ENCODE measurements at regions not wholly inside any gene's neighbourhood (a gene's known extent, or its start where the extent isn't known, plus 50 kb on each side); places are given as distances from the start of the nearest gene placed in this dataset.

DNA sequence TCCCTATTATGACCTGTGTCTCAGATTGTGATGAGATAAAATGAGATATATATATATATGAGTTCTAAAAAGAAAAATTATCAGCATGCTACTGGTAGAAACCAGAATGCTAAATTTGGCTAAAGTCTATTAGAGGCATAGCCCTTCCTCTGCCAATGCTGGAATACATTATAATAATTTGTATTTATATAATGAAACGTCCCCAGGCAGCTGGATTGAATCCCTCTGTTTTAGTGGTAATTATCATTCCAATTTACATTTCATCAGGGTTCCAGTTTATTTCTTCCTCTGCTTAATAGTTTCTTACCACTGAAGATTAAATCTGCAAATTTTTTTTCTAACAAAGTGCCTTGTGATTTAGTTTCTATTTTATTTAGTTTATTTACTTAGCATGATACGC lies 71.8 kb upstream of the ABI1 start:
- TF ChIP-seq, protein P1, sequence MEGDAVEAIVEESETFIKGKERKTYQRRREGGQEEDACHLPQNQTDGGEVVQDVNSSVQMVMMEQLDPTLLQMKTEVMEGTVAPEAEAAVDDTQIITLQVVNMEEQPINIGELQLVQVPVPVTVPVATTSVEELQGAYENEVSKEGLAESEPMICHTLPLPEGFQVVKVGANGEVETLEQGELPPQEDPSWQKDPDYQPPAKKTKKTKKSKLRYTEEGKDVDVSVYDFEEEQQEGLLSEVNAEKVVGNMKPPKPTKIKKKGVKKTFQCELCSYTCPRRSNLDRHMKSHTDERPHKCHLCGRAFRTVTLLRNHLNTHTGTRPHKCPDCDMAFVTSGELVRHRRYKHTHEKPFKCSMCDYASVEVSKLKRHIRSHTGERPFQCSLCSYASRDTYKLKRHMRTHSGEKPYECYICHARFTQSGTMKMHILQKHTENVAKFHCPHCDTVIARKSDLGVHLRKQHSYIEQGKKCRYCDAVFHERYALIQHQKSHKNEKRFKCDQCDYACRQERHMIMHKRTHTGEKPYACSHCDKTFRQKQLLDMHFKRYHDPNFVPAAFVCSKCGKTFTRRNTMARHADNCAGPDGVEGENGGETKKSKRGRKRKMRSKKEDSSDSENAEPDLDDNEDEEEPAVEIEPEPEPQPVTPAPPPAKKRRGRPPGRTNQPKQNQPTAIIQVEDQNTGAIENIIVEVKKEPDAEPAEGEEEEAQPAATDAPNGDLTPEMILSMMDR (IDR thresholded peaks at IDR 0.05) = no peak
- TF ChIP-seq EP300 (IDR thresholded peaks at IDR 0.05) (no peak), POLR2A (IDR thresholded peaks at IDR 0.05) (no peak)
